ENCODE measurements at regions not wholly inside any gene's neighbourhood (a gene's known extent, or its start where the extent isn't known, plus 50 kb on each side); places are given as distances from the start of the nearest gene placed in this dataset.

- no peak overlapping the region for H3K9ac ChIP-seq
- no peaks in the 10 kb centered on the region for H3K36me3 ChIP-seq (ENCODE audit: low read depth)
- H2AFZ ChIP-seq, result no peak overlapping the region
- no peak overlapping the region for H3K27ac ChIP-seq
- H3K4me3 ChIP-seq, result no peak overlapping the region
- no peaks in the 10 kb centered on the region for H3F3A ChIP-seq (ENCODE audit: insufficient read depth)
- no peaks in the 10 kb centered on the region for H3K9me2 ChIP-seq (ENCODE audit: insufficient read depth)
- no peaks in the 10 kb centered on the region for H3K27me3 ChIP-seq (replicated peaks; ENCODE audit: insufficient read depth)
- 4 to 12% methylated on average over 1 of the region's 1 CpG for WGBS, 2 experiments (ENCODE audit: low coverage in 1 of 2, low lambda C conversion rate in 2 of 2, missing lambda C conversion rate in 2 of 2)
- no peak overlapping the region for H3K4me2 ChIP-seq (ENCODE audit: unreplicated experiment)
- TF ChIP-seq EZH2 (IDR thresholded peaks at IDR 0.05; ENCODE audit: insufficient read depth, poor library complexity, severe bottlenecking) (no peak), EZH2phosphoT487 (IDR thresholded peaks at IDR 0.05; ENCODE audit: insufficient read depth, low read depth) (no peak)
- H3K4me1 ChIP-seq (ENCODE audit: insufficient read depth), result no peaks in the 10 kb centered on the region
- H4K20me1 ChIP-seq (ENCODE audit: insufficient read depth), result no peaks in the 10 kb centered on the region
- no peaks in the 10 kb centered on the region for H3K9me3 ChIP-seq (ENCODE audit: low read depth)
- in situ Hi-C loops (cut with MboI), result no loop called here
- H3K79me2 ChIP-seq (ENCODE audit: insufficient read depth), result no peaks in the 10 kb centered on the region
- no peak for DNase-seq
Measured at GRCh38 chr13:104382951-104383350, 1316.7 kb upstream of the SLC10A2 start.

- TF ChIP-seq EZH2 (IDR thresholded peaks at IDR 0.05; ENCODE audit: insufficient read depth, poor library complexity, severe bottlenecking), result no peak
- no peak for TF ChIP-seq EZH2phosphoT487 (IDR thresholded peaks at IDR 0.05; ENCODE audit: insufficient read depth, low read depth)
- Histone ChIP-seq H3K4me2 (ENCODE audit: unreplicated experiment) (no peak overlapping the region), H3K27me3 (replicated peaks; ENCODE audit: insufficient read depth) (no peaks in the 10 kb centered on the region), H3K4me3 (no peak overlapping the region), H3K4me1 (ENCODE audit: insufficient read depth) (no peaks in the 10 kb centered on the region), H3K79me2 (ENCODE audit: insufficient read depth) (no peaks in the 10 kb centered on the region), H3K27ac (no peak overlapping the region), H2AFZ (no peak overlapping the region), H3K9ac (no peak overlapping the region), H3K9me2 (ENCODE audit: insufficient read depth) (no peaks in the 10 kb centered on the region), H3K36me3 (ENCODE audit: low read depth) (no peaks in the 10 kb centered on the region), H4K20me1 (ENCODE audit: insufficient read depth) (no peaks in the 10 kb centered on the region), H3K9me3 (ENCODE audit: low read depth) (peaks cover 4% of the 10 kb centered on the region), H3F3A (ENCODE audit: insufficient read depth) (no peaks in the 10 kb centered on the region)
- 13 to 21% methylated on average over 1 of the region's 1 CpG for WGBS, 2 experiments (ENCODE audit: low coverage in 1 of 2, low lambda C conversion rate in 2 of 2, missing lambda C conversion rate in 2 of 2)
- no peak for DNase-seq
- in situ Hi-C loops (cut with MboI), result no loop called here
Measured at GRCh38 chr13:104376588-104376987, 1310.4 kb upstream of the SLC10A2 start.

GRCh38 chr13:104375614-104376013 lies 1309.4 kb upstream of the SLC10A2 start:
- TF ChIP-seq EZH2 (IDR thresholded peaks at IDR 0.05; ENCODE audit: insufficient read depth, poor library complexity, severe bottlenecking) (no peak), EZH2phosphoT487 (IDR thresholded peaks at IDR 0.05; ENCODE audit: insufficient read depth, low read depth) (no peak)
- 29 to 35% methylated on average over 1 of the region's 1 CpG for WGBS, 2 experiments (ENCODE audit: low coverage in 1 of 2, low lambda C conversion rate in 2 of 2, missing lambda C conversion rate in 2 of 2)
- no peaks in the 10 kb centered on the region for H3K36me3 ChIP-seq (ENCODE audit: low read depth)

GRCh38 chr13:104372095-104372655 lies 1306.0 kb upstream of the SLC10A2 start:
- no peak overlapping the region for H2AFZ ChIP-seq
- 15% methylated on average over 6 of the region's 6 CpGs for WGBS, 2 experiments (ENCODE audit: low coverage in 1 of 2, low lambda C conversion rate in 2 of 2, missing lambda C conversion rate in 2 of 2)
- no peaks in the 10 kb centered on the region for H4K20me1 ChIP-seq (ENCODE audit: insufficient read depth)
- peaks cover 4% of the 10 kb centered on the region for H3K9me3 ChIP-seq (ENCODE audit: low read depth)
- no peaks in the 10 kb centered on the region for H3F3A ChIP-seq (ENCODE audit: insufficient read depth)
- no peaks in the 10 kb centered on the region for H3K27me3 ChIP-seq (replicated peaks; ENCODE audit: insufficient read depth)
- no peak for DNase-seq
- no peaks in the 10 kb centered on the region for H3K4me1 ChIP-seq (ENCODE audit: insufficient read depth)
- H3K9ac ChIP-seq, result no peak overlapping the region
- in situ Hi-C loops (cut with MboI), result no loop called here
- no peaks in the 10 kb centered on the region for H3K9me2 ChIP-seq (ENCODE audit: insufficient read depth)
- H3K4me2 ChIP-seq (ENCODE audit: unreplicated experiment), result no peak overlapping the region
- no peaks in the 10 kb centered on the region for H3K36me3 ChIP-seq (ENCODE audit: low read depth)
- no peak overlapping the region for H3K27ac ChIP-seq
- no peak overlapping the region for H3K4me3 ChIP-seq
- no peaks in the 10 kb centered on the region for H3K79me2 ChIP-seq (ENCODE audit: insufficient read depth)
- no peak for TF ChIP-seq EZH2phosphoT487 (IDR thresholded peaks at IDR 0.05; ENCODE audit: insufficient read depth, low read depth)
- no peak for TF ChIP-seq EZH2 (IDR thresholded peaks at IDR 0.05; ENCODE audit: insufficient read depth, poor library complexity, severe bottlenecking)

More at GRCh38 chr13:104375614-104376013, 1309.4 kb upstream of the SLC10A2 start:
- Histone ChIP-seq H3K27me3 (replicated peaks; ENCODE audit: insufficient read depth) (no peaks in the 10 kb centered on the region), H3K9ac (no peak overlapping the region), H3K4me2 (ENCODE audit: unreplicated experiment) (no peak overlapping the region), H4K20me1 (ENCODE audit: insufficient read depth) (no peaks in the 10 kb centered on the region), H3K4me3 (no peak overlapping the region), H3K27ac (no peak overlapping the region), H3K9me2 (ENCODE audit: insufficient read depth) (no peaks in the 10 kb centered on the region), H2AFZ (no peak overlapping the region), H3K9me3 (ENCODE audit: low read depth) (peaks cover 4% of the 10 kb centered on the region), H3K4me1 (ENCODE audit: insufficient read depth) (no peaks in the 10 kb centered on the region), H3F3A (ENCODE audit: insufficient read depth) (no peaks in the 10 kb centered on the region), H3K79me2 (ENCODE audit: insufficient read depth) (no peaks in the 10 kb centered on the region)
- no peak for DNase-seq
- in situ Hi-C loops (cut with MboI), result no loop called here

- 41 to 44% methylated on average over 2 of the region's 2 CpGs for WGBS, 2 experiments (ENCODE audit: low coverage in 1 of 2, low lambda C conversion rate in 2 of 2, missing lambda C conversion rate in 2 of 2)
- H3K36me3 ChIP-seq (ENCODE audit: low read depth), result no peaks in the 10 kb centered on the region
- no peaks in the 10 kb centered on the region for H3F3A ChIP-seq (ENCODE audit: insufficient read depth)
- H3K9me2 ChIP-seq (ENCODE audit: insufficient read depth), result no peaks in the 10 kb centered on the region
- in situ Hi-C loops (cut with MboI), result no loop called here
- no peak overlapping the region for H3K27ac ChIP-seq
- no peaks in the 10 kb centered on the region for H3K9me3 ChIP-seq (ENCODE audit: low read depth)
- no peak overlapping the region for H3K9ac ChIP-seq
- H3K4me3 ChIP-seq, result no peak overlapping the region
- TF ChIP-seq EZH2 (IDR thresholded peaks at IDR 0.05; ENCODE audit: insufficient read depth, poor library complexity, severe bottlenecking) (no peak), EZH2phosphoT487 (IDR thresholded peaks at IDR 0.05; ENCODE audit: insufficient read depth, low read depth) (no peak)
- no peaks in the 10 kb centered on the region for H3K4me1 ChIP-seq (ENCODE audit: insufficient read depth)
- no peak for DNase-seq
- H3K27me3 ChIP-seq (replicated peaks; ENCODE audit: insufficient read depth), result no peaks in the 10 kb centered on the region
- H2AFZ ChIP-seq, result no peak overlapping the region
- H3K4me2 ChIP-seq (ENCODE audit: unreplicated experiment), result no peak overlapping the region
- no peaks in the 10 kb centered on the region for H3K79me2 ChIP-seq (ENCODE audit: insufficient read depth)
- no peaks in the 10 kb centered on the region for H4K20me1 ChIP-seq (ENCODE audit: insufficient read depth)
Measured at GRCh38 chr13:104365430-104365829, 1299.2 kb upstream of the SLC10A2 start.
